ENCODE measurements at regions not wholly inside any gene's neighbourhood (a gene's known extent, or its start where the extent isn't known, plus 50 kb on each side); places are given as distances from the start of the nearest gene placed in this dataset.

DNA sequence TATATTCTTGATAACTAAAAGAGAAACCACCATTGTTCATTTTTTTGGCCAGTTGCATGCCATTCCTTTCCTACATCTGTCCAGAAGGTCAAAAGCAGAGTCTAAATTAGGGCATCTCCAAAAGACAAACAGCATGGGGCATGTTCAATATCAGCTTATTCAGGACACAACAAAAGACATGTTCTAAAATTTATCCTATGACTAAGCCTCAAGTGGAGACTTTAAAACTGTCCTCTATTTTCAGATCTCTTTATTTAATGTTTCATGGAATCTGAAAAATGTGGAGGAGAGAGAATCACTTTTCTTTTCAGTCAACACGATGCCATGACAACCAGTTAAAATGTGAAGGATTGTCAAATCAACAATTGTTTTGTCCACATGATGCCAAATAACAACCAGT lies 303.4 kb upstream of the PRMT6 start:
- Histone ChIP-seq H2BK120ac (ENCODE audit: low read depth, low read length, poor library complexity, severe bottlenecking) (no peak overlapping the region), H3K14ac (ENCODE audit: insufficient read depth, low read length) (no peak overlapping the region), H3K18ac (ENCODE audit: insufficient read length, low read depth, low read length) (no peak overlapping the region), H2BK5ac (ENCODE audit: insufficient read length, low read length) (no peak overlapping the region), H3K27me3 (ENCODE audit: insufficient read depth, low read length) (no peaks in the 10 kb centered on the region), H3T11ph (ENCODE audit: low read length) (no peak overlapping the region), H3K9me3 (ENCODE audit: control insufficient read depth, low read depth, low read length) (no peaks in the 10 kb centered on the region), H3K56ac (ENCODE audit: insufficient read length, low read depth, low read length) (no peak overlapping the region), H2BK12ac (ENCODE audit: insufficient read length, low read depth, low read length) (no peak overlapping the region), H3K23me2 (ENCODE audit: insufficient read length, low read depth, low read length, poor library complexity, severe bottlenecking) (no peaks in the 10 kb centered on the region), H3K27ac (ENCODE audit: insufficient read length, low read depth, low read length) (no peak overlapping the region), H2AK5ac (ENCODE audit: insufficient read length, low read length) (no peak overlapping the region), H4K91ac (ENCODE audit: insufficient read length, low read depth, low read length) (no peak overlapping the region), H2BK20ac (ENCODE audit: low read depth, low read length, poor library complexity, severe bottlenecking) (no peak overlapping the region), H3K4me2 (ENCODE audit: insufficient read depth, insufficient read length, low read length) (no peak overlapping the region), H3K79me1 (ENCODE audit: insufficient read depth, low read depth, low read length, poor library complexity, severe bottlenecking) (no peaks in the 10 kb centered on the region), H3K4me1 (ENCODE audit: insufficient read depth, low read length) (peaks cover 2% of the 10 kb centered on the region; the same call in 1 of the 2 replicates), H3K4ac (ENCODE audit: low read depth, low read length) (no peak overlapping the region), H4K5ac (ENCODE audit: insufficient read length, low read depth, low read length) (no peak overlapping the region), H2BK15ac (ENCODE audit: low read depth, low read length) (no peak overlapping the region), H3K79me2 (ENCODE audit: insufficient read depth, low read length) (no peaks in the 10 kb centered on the region), H4K8ac (replicated peaks; ENCODE audit: insufficient read length, low read depth, low read length) (no peak overlapping the region), H4K20me1 (ENCODE audit: control insufficient read depth, insufficient read depth, insufficient read length) (no peaks in the 10 kb centered on the region), H2AFZ (ENCODE audit: low read length) (no peak overlapping the region), H3K23ac (ENCODE audit: insufficient read length, low read depth, low read length) (no peak overlapping the region), H3K9ac (ENCODE audit: extremely low read depth, insufficient read length, low read length) (no peak overlapping the region)
- no peaks in the 10 kb centered on the region for H3K9me3 Mint-ChIP-seq
- no peak overlapping the region for H3K4me3 Mint-ChIP-seq
- TF ChIP-seq, protein P1, sequence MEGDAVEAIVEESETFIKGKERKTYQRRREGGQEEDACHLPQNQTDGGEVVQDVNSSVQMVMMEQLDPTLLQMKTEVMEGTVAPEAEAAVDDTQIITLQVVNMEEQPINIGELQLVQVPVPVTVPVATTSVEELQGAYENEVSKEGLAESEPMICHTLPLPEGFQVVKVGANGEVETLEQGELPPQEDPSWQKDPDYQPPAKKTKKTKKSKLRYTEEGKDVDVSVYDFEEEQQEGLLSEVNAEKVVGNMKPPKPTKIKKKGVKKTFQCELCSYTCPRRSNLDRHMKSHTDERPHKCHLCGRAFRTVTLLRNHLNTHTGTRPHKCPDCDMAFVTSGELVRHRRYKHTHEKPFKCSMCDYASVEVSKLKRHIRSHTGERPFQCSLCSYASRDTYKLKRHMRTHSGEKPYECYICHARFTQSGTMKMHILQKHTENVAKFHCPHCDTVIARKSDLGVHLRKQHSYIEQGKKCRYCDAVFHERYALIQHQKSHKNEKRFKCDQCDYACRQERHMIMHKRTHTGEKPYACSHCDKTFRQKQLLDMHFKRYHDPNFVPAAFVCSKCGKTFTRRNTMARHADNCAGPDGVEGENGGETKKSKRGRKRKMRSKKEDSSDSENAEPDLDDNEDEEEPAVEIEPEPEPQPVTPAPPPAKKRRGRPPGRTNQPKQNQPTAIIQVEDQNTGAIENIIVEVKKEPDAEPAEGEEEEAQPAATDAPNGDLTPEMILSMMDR (conservative IDR thresholded peaks at IDR 0.05) = no peak
- no peak for DNase-seq
- no peak overlapping the region for H3K27ac Mint-ChIP-seq
- H3K27me3 Mint-ChIP-seq (ENCODE audit: low read depth) = no peaks in the 10 kb centered on the region
- no CpG with 5 or more reads among the region's 1 CpG for WGBS (ENCODE audit: extremely low coverage, insufficient read length, low lambda C conversion rate)
- peaks cover 17 to 30% of the 10 kb centered on the region in 2 experiments for H3K4me1 Mint-ChIP-seq
- H3K36me3 Mint-ChIP-seq (ENCODE audit: insufficient read depth in 1 of 3, low read depth in 3 of 3) = no peaks in the 10 kb centered on the region; a peak in 1 of 7 replicates

Data from H9 (cell line).